Activated CD4-positive, alpha-beta memory T cell treated with anti-CD3 and anti-CD28 coated beads, Interleukin-2, amount 10 ng/mL, durations not matched to agents 7 days and 5 days (primary cell): ENCODE measurements at regions not wholly inside any gene's neighbourhood (a gene's known extent, or its start where the extent isn't known, plus 50 kb on each side); places are given as distances from the start of the nearest gene placed in this dataset.
"Not testable (repeated sequence)": the region's sequence is repeated elsewhere in the genome, so short reads cannot be mapped to it uniquely, and the experiment has no call there.

Experiments
- CTCF ChIA-PET: fragments of 350-600 bp; sonication (Branson Sonifier 250); formaldehyde crosslinking; loops from one replicate; lab custom pipeline; 2021; ENCODE audit warnings: antibody characterized with exemption, inconsistent platforms; lab: Charles Lee
- POLR2A ChIA-PET: fragments of 350-600 bp; sonication (Branson Sonifier 250); formaldehyde crosslinking; loops from one replicate; lab custom pipeline; 2021; ENCODE audit warnings: antibody characterized with exemption; lab: Charles Lee
- DNase-seq: peaks from one replicate; pipeline ENCODE4 v3.0.0-alpha.2; 2020
- H3K27ac Mint-ChIP-seq: one replicate; pipeline ENCODE4 v1.8.0; 2021; ENCODE audit warnings: mild to moderate bottlenecking, mixed read lengths
- H3K27me3 Mint-ChIP-seq: one replicate; pipeline ENCODE4 v1.8.0; 2021; ENCODE audit warnings: mixed read lengths
- H3K36me3 Mint-ChIP-seq: one replicate; pipeline ENCODE4 v1.8.0; 2021; ENCODE audit warnings: low read depth, mixed read lengths
- H3K4me1 Mint-ChIP-seq: one replicate; pipeline ENCODE4 v1.8.0; 2021; ENCODE audit warnings: mixed read lengths
- H3K4me3 Mint-ChIP-seq: one replicate; pipeline ENCODE4 v1.8.0; 2021; ENCODE audit warnings: mild to moderate bottlenecking, mixed read lengths
- H3K9me3 Mint-ChIP-seq: one replicate; pipeline ENCODE4 v1.8.0; 2021; ENCODE audit warnings: mixed read lengths

GRCh38 chr13:32828711-32829110 is 187.5 kb upstream of the KL start:
- Mint-ChIP-seq H3K27me3 (peaks cover 2% of the 10 kb centered on the region), H3K36me3 (no peaks in the 10 kb centered on the region), H3K27ac (no peak overlapping the region), H3K9me3 (no peaks in the 10 kb centered on the region), H3K4me3 (no peak overlapping the region), H3K4me1 (no peaks in the 10 kb centered on the region)
- ChIA-PET POLR2A (interaction anchor here (0.7 kb wide), 1 partner anchor 865 kb away, joined by 4 read pairs; no protein-coding TSS in a partner anchor), CTCF (no interaction called here)
- no peak for DNase-seq

GRCh38 chr13:32829269-32829668 is 187.0 kb upstream of the KL start:
- POLR2A ChIA-PET = no interaction called here
- CTCF ChIA-PET = no interaction called here
- H3K9me3 Mint-ChIP-seq = peaks cover under 1% of the 10 kb centered on the region
- no peak overlapping the region for H3K4me3 Mint-ChIP-seq
- peaks cover 2% of the 10 kb centered on the region for H3K27me3 Mint-ChIP-seq
- no peaks in the 10 kb centered on the region for H3K4me1 Mint-ChIP-seq
- H3K36me3 Mint-ChIP-seq = no peaks in the 10 kb centered on the region
- no peak overlapping the region for H3K27ac Mint-ChIP-seq
- no peak for DNase-seq

GRCh38 chr13:32829676-32830335 is 186.4 kb upstream of the KL start:
- H3K36me3 Mint-ChIP-seq = no peaks in the 10 kb centered on the region
- H3K27ac Mint-ChIP-seq = no peak overlapping the region
- CTCF ChIA-PET = no interaction called here
- DNase-seq = no peak
- POLR2A ChIA-PET = no interaction called here
- H3K27me3 Mint-ChIP-seq = peaks cover 2% of the 10 kb centered on the region
- no peak overlapping the region for H3K4me3 Mint-ChIP-seq
- H3K9me3 Mint-ChIP-seq = peaks cover 2% of the 10 kb centered on the region
- H3K4me1 Mint-ChIP-seq = no peaks in the 10 kb centered on the region

- ChIA-PET POLR2A (no interaction called here), CTCF (no interaction called here)
- H3K27me3 Mint-ChIP-seq = peaks cover 2% of the 10 kb centered on the region
Observed at GRCh38 chr13:32830336-32831031, 185.7 kb upstream of the KL start.

GRCh38 chr13:32837307-32837972 is 178.8 kb upstream of the KL start:
- Mint-ChIP-seq H3K36me3 (no peaks in the 10 kb centered on the region), H3K27me3 (peaks cover 9% of the 10 kb centered on the region), H3K4me1 (peaks cover 21% of the 10 kb centered on the region), H3K27ac (no peak overlapping the region), H3K9me3 (peaks cover 9% of the 10 kb centered on the region), H3K4me3 (no peak overlapping the region)
- CTCF ChIA-PET = no interaction called here
- DNase-seq = no peak
- POLR2A ChIA-PET = no interaction called here

More at GRCh38 chr13:32830336-32831031, 185.7 kb upstream of the KL start:
- H3K36me3 Mint-ChIP-seq = no peaks in the 10 kb centered on the region
- peaks cover 2% of the 10 kb centered on the region for H3K9me3 Mint-ChIP-seq
- no peak overlapping the region for H3K4me3 Mint-ChIP-seq
- no peaks in the 10 kb centered on the region for H3K4me1 Mint-ChIP-seq
- no peak for DNase-seq
- no peak overlapping the region for H3K27ac Mint-ChIP-seq

- POLR2A ChIA-PET = no interaction called here
- Mint-ChIP-seq H3K9me3 (peaks cover 14% of the 10 kb centered on the region), H3K4me3 (no peak overlapping the region), H3K4me1 (peaks cover 21% of the 10 kb centered on the region), H3K36me3 (no peaks in the 10 kb centered on the region), H3K27me3 (peaks cover 13% of the 10 kb centered on the region), H3K27ac (no peak overlapping the region)
- CTCF ChIA-PET = no interaction called here
- no peak for DNase-seq
Observed at GRCh38 chr13:32837973-32838927, 178.0 kb upstream of the KL start.

- Mint-ChIP-seq H3K27me3 (peaks cover 13% of the 10 kb centered on the region), H3K36me3 (peaks cover under 1% of the 10 kb centered on the region), H3K4me1 (peaks cover 21% of the 10 kb centered on the region), H3K4me3 (no peak overlapping the region), H3K27ac (no peak overlapping the region), H3K9me3 (peaks cover 17% of the 10 kb centered on the region)
- CTCF ChIA-PET = no interaction called here
- POLR2A ChIA-PET = no interaction called here
- DNase-seq = no peak
Observed at GRCh38 chr13:32838945-32839344, 177.3 kb upstream of the KL start.

- H3K4me1 Mint-ChIP-seq = peaks cover 21% of the 10 kb centered on the region
- H3K27ac Mint-ChIP-seq = no peak overlapping the region
- H3K36me3 Mint-ChIP-seq = peaks cover 3% of the 10 kb centered on the region
- peaks cover 18% of the 10 kb centered on the region for H3K27me3 Mint-ChIP-seq
- ChIA-PET CTCF (no interaction called here), POLR2A (no interaction called here)
- no peak for DNase-seq
- H3K9me3 Mint-ChIP-seq = peaks cover 18% of the 10 kb centered on the region
- H3K4me3 Mint-ChIP-seq = no peak overlapping the region
Observed at GRCh38 chr13:32840113-32840512, 176.1 kb upstream of the KL start.

- CTCF ChIA-PET = no interaction called here
- Mint-ChIP-seq H3K4me1 (peaks cover 21% of the 10 kb centered on the region), H3K9me3 (peaks cover 15% of the 10 kb centered on the region), H3K27me3 (peaks cover 11% of the 10 kb centered on the region), H3K27ac (no peak overlapping the region), H3K4me3 (no peak overlapping the region), H3K36me3 (peaks cover 3% of the 10 kb centered on the region)
- POLR2A ChIA-PET = no interaction called here
- DNase-seq = no peak
Observed at GRCh38 chr13:32840989-32841713, 175.1 kb upstream of the KL start.

GRCh38 chr13:32845952-32846950 is 170.0 kb upstream of the KL start:
- Mint-ChIP-seq H3K4me3 (no peak overlapping the region), H3K4me1 (peaks cover 2% of the 10 kb centered on the region), H3K9me3 (peaks cover 12% of the 10 kb centered on the region), H3K36me3 (peaks cover 3% of the 10 kb centered on the region), H3K27me3 (peaks cover 22% of the 10 kb centered on the region), H3K27ac (no peak overlapping the region)
- ChIA-PET POLR2A (no interaction called here), CTCF (no interaction called here)
- no peak for DNase-seq

- H3K27ac Mint-ChIP-seq, H3K4me1 Mint-ChIP-seq, POLR2A ChIA-PET, DNase-seq, CTCF ChIA-PET, H3K4me3 Mint-ChIP-seq, H3K36me3 Mint-ChIP-seq, H3K9me3 Mint-ChIP-seq: not testable (repeated sequence)
- H3K27me3 Mint-ChIP-seq = peaks cover 27% of the 10 kb centered on the region
Observed at GRCh38 chr13:32847976-32848375, 168.2 kb upstream of the KL start.
